A673 (cell line): ENCODE measurements at regions not wholly inside any gene's neighbourhood (a gene's known extent, or its start where the extent isn't known, plus 50 kb on each side); places are given as distances from the start of the nearest gene placed in this dataset.

Source experiments
- BruUV-seq: library from RNA; stranded (reverse); fragments of 400-500 nt; replicated peaks from 2 replicates; lab custom pipeline; 2021; lab: Mats Ljungman, UMichigan
- CTCF ChIA-PET: fragments of 300-600 bp; sonication (Branson Sonifier 250); formaldehyde crosslinking; loops from one replicate; lab custom pipeline; 2022; ENCODE audit warnings: antibody characterized with exemption; lab: Charles Lee
- POLR2A ChIA-PET: fragments of 300-600 bp; sonication (Branson Sonifier 250); formaldehyde crosslinking; loops from one replicate; lab custom pipeline; 2022; ENCODE audit warnings: antibody characterized with exemption; ENCODE audit not compliant: low non-redundant PET; lab: Charles Lee
- DNase-seq: peaks from one replicate; pipeline ENCODE4 v3.0.0-alpha.2; 2015; ENCODE audit warnings: low spot score
- H3K27ac ChIP-seq: fragments of 200-600 bp; sonication (generic); 2 replicates; pipeline ENCODE4 v1.5.1; 2016; ENCODE audit warnings: mixed run types, low read depth, mild to moderate bottlenecking, mixed read lengths, antibody characterized with exemption, low read length; ENCODE audit not compliant: poor library complexity, severe bottlenecking
- H3K27me3 ChIP-seq: fragments of 200-600 bp; sonication (generic); replicated peaks from 2 replicates; pipeline ENCODE4 v1.6.1; 2017; ENCODE audit warnings: mixed run types, low read depth, mild to moderate bottlenecking, mixed read lengths, antibody characterized with exemption, low read length; ENCODE audit not compliant: insufficient read depth, poor library complexity
- H3K36me3 ChIP-seq: fragments of 200-600 bp; sonication (generic); 2 replicates; pipeline ENCODE4 v1.6.1; 2016; ENCODE audit warnings: mixed run types, mild to moderate bottlenecking, mixed read lengths, antibody characterized with exemption, low read length; ENCODE audit not compliant: insufficient read depth, poor library complexity, severe bottlenecking
- H3K4me1 ChIP-seq: fragments of 200-600 bp; sonication (generic); 2 replicates; pipeline ENCODE4 v1.6.1; 2017; ENCODE audit warnings: mixed run types, mild to moderate bottlenecking, mixed read lengths, antibody characterized with exemption, low read length; ENCODE audit not compliant: insufficient read depth, poor library complexity, severe bottlenecking
- H3K4me3 ChIP-seq: fragments of 200-600 bp; sonication (generic); 2 replicates; pipeline ENCODE4 v1.5.1; 2016; ENCODE audit warnings: low read depth, mixed run types, mild to moderate bottlenecking, mixed read lengths, low read length; ENCODE audit not compliant: poor library complexity, severe bottlenecking
- H3K9me3 ChIP-seq: fragments of 200-600 bp; sonication (generic); 2 replicates; pipeline ENCODE4 v1.6.1; 2016; ENCODE audit warnings: mixed run types, low read depth, mild to moderate bottlenecking, mixed read lengths, antibody characterized with exemption, low read length; ENCODE audit not compliant: poor library complexity, severe bottlenecking
- EZH2 ChIP-seq: fragments of 200-600 bp; sonication (generic); IDR thresholded peaks from 2 replicates; pipeline ENCODE4 v1.6.1; 2017; ENCODE audit warnings: borderline replicate concordance, low read depth, mild to moderate bottlenecking, mixed read lengths, antibody characterized with exemption, low read length; ENCODE audit not compliant: poor library complexity, severe bottlenecking
- intact Hi-C: fragments of 100-400 bp; cut with micrococcal nuclease; formaldehyde crosslinking; loops from one replicate; pipeline ENCODE4 v1.10.0; 2022; ENCODE audit not compliant: unreplicated experiment
- TF ChIP-seq, protein P1 (sequence below): fragments of 300-800, 200-600 bp; sonication (generic); conservative IDR thresholded peaks from 2 replicates; pipeline ENCODE4 v1.5.1; 2017; ENCODE audit warnings: low read depth, mild to moderate bottlenecking, antibody characterized with exemption, low read length, moderate library complexity, mixed read lengths

DNA sequence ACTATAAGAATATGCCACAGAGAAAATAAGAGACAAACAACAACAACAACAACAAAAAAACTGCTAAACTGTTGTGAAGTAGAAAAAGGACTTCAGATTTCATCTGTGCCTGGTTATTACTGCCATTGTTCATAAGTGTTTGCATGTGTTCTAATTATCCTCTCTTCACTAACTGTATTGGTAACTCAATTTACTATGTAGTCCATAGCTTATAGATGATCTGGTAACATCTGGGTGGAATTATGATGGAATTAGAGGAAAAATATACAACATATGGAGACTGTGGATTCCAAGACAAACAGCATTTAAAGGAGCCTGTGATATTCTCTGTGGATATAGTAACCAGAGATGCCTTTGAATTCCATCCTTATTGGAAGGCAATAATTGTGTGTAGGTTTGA is 1891.5 kb upstream of the PIK3C3 start:
- no peaks in the 10 kb centered on the region for H3K9me3 ChIP-seq
- no peaks in the 10 kb centered on the region for H3K36me3 ChIP-seq
- POLR2A ChIA-PET, result no interaction called here

DNA sequence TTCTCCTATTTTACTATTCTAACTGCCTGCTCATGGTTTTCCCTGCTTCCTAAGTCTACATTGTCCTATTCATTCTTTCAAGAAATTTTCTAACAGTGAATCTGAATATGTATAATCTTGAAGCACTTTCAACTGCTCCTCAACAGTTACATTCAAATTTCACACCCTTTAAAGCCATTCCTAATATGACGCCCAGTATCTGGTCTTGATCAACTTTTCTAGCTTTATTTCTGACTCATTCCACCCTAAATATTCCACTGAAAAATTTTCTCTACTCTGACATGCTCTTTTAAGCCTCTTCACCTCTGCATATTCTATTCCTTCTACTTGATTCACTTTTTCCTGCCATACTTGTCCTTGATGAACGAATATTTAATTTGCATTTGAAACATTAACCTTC is 1893.9 kb upstream of the PIK3C3 start:
- intact Hi-C loops, result no loop called here
- no peak for DNase-seq
- Histone ChIP-seq H3K27me3 (no peaks in the 10 kb centered on the region), H3K9me3 (no peaks in the 10 kb centered on the region), H3K4me1 (no peaks in the 10 kb centered on the region), H3K27ac (no peak overlapping the region), H3K36me3 (no peaks in the 10 kb centered on the region), H3K4me3 (no peak overlapping the region)
- CTCF ChIA-PET, result no interaction called here
- BruUV-seq, result no TSS peak
- no peak for TF ChIP-seq EZH2
- POLR2A ChIA-PET, result no interaction called here

More for the DNA sequence above, 1891.5 kb upstream of the PIK3C3 start:
- DNase-seq, result no peak
- Histone ChIP-seq H3K27ac (no peak overlapping the region), H3K27me3 (no peaks in the 10 kb centered on the region), H3K4me1 (no peaks in the 10 kb centered on the region), H3K4me3 (no peak overlapping the region)
- TF ChIP-seq, protein P1, sequence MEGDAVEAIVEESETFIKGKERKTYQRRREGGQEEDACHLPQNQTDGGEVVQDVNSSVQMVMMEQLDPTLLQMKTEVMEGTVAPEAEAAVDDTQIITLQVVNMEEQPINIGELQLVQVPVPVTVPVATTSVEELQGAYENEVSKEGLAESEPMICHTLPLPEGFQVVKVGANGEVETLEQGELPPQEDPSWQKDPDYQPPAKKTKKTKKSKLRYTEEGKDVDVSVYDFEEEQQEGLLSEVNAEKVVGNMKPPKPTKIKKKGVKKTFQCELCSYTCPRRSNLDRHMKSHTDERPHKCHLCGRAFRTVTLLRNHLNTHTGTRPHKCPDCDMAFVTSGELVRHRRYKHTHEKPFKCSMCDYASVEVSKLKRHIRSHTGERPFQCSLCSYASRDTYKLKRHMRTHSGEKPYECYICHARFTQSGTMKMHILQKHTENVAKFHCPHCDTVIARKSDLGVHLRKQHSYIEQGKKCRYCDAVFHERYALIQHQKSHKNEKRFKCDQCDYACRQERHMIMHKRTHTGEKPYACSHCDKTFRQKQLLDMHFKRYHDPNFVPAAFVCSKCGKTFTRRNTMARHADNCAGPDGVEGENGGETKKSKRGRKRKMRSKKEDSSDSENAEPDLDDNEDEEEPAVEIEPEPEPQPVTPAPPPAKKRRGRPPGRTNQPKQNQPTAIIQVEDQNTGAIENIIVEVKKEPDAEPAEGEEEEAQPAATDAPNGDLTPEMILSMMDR, result no peak
- TF ChIP-seq EZH2, result no peak
- no TSS peak for BruUV-seq
- CTCF ChIA-PET, result no interaction called here
- intact Hi-C loops, result no loop called here

DNA sequence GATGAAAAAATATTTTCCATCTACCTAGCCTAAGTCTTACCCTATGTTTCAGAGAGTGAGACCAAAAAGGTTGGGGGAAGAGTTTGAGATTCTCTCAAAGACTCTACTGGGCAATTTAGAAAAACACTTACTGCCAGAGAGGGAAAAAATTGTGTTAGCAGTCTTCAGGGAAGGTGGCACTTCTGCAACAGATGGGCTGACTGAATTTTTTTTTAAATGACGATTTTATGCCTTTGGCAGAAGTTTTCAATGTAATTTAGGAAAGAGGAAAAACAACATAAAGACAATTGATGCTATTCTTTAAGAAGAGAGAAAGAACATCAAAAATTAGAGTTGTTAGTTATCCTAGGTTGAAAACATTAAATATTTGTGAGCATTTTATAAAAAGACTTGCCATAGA is 1894.5 kb upstream of the PIK3C3 start:
- Histone ChIP-seq H3K9me3 (no peaks in the 10 kb centered on the region), H3K4me3 (no peak overlapping the region), H3K4me1 (no peaks in the 10 kb centered on the region), H3K27me3 (no peaks in the 10 kb centered on the region), H3K27ac (no peak overlapping the region), H3K36me3 (no peaks in the 10 kb centered on the region)
- DNase-seq, result no peak
- TF ChIP-seq, protein P1, result no peak
- no peak for TF ChIP-seq EZH2
- ChIA-PET CTCF (no interaction called here), POLR2A (no interaction called here)
- intact Hi-C loops, result no loop called here
- no TSS peak for BruUV-seq

DNA sequence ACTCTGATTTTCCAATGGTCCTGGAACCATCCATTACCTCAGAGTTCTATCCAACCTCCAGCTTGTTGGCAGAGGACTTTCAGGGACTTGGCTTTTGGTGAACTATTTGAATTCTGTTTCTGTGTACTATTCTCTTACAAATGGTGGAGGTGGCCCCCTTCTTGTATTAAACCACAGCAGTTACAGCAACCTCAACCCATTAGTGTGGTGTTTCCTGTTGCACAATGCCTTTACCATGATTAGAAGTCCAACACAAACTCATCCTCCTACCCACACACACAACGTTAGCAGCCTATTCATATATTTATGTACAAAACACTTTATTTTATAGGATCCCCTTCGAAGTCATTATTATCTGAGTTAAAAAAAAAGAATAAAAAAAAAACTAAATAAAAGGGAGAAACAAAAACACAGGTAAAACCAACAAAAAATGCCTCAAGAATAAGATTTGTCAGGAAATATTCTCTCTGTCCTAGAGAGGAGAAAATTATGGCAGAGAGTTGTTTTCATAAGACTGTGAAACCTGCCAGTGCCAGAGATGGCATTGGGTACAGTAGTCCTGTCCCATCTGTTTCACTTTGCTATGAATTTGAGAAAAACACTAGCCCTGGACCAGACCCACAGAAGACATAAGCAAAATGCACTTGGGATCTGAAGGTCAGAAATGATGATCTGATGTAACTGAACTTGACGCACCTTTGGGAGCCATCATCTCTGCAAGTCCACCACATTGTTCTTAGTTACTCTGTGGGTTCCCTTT is 1896.0 kb upstream of the PIK3C3 start:
- Histone ChIP-seq H3K4me3 (no peak overlapping the region), H3K27me3 (no peaks in the 10 kb centered on the region), H3K27ac (no peak overlapping the region), H3K36me3 (no peaks in the 10 kb centered on the region), H3K9me3 (no peaks in the 10 kb centered on the region), H3K4me1 (no peaks in the 10 kb centered on the region)
- ChIA-PET CTCF (no interaction called here), POLR2A (no interaction called here)
- DNase-seq, result no peak
- intact Hi-C loops, result no loop called here
- TF ChIP-seq, protein P1, result no peak
- no peak for TF ChIP-seq EZH2
- no TSS peak for BruUV-seq
